Chondrocyte (in vitro differentiated cells): ENCODE measurements at regions not wholly inside any gene's neighbourhood (a gene's known extent, or its start where the extent isn't known, plus 50 kb on each side); places are given as distances from the start of the nearest gene placed in this dataset.

Experiments used
- DNase-seq: peaks from one replicate; pipeline ENCODE4 v3.0.0; 2021; ENCODE audit warnings: mixed read lengths, low spot score
- H3K27ac Mint-ChIP-seq: one replicate; pipeline ENCODE4 v1.8.0; 2021; ENCODE audit warnings: mild to moderate bottlenecking, moderate library complexity, mixed read lengths; ENCODE audit not compliant: unreplicated experiment
- H3K27me3 Mint-ChIP-seq: 2 replicates; pipeline ENCODE4 v1.8.0; 2021; ENCODE audit warnings: low read depth, mixed read lengths
- H3K36me3 Mint-ChIP-seq: 2 replicates; pipeline ENCODE4 v1.8.0; 2021; ENCODE audit warnings: low read depth, mixed read lengths
- H3K4me1 Mint-ChIP-seq: 2 replicates; pipeline ENCODE4 v1.8.0; 2021; ENCODE audit warnings: low read depth, mild to moderate bottlenecking, mixed read lengths
- H3K4me3 Mint-ChIP-seq: one replicate; pipeline ENCODE4 v1.8.0; 2021; ENCODE audit warnings: mild to moderate bottlenecking, moderate library complexity, mixed read lengths; ENCODE audit not compliant: unreplicated experiment
- H3K9me3 Mint-ChIP-seq: 2 replicates; pipeline ENCODE4 v1.8.0; 2021; ENCODE audit warnings: low read depth, mixed read lengths
- TF ChIP-seq, protein P1 (sequence below): fragments of 200-600 bp; sonication (generic); IDR thresholded peaks from 2 replicates; pipeline ENCODE4 v1.5.0; 2021; ENCODE audit warnings: antibody characterized with exemption, mild to moderate bottlenecking, moderate library complexity

DNA sequence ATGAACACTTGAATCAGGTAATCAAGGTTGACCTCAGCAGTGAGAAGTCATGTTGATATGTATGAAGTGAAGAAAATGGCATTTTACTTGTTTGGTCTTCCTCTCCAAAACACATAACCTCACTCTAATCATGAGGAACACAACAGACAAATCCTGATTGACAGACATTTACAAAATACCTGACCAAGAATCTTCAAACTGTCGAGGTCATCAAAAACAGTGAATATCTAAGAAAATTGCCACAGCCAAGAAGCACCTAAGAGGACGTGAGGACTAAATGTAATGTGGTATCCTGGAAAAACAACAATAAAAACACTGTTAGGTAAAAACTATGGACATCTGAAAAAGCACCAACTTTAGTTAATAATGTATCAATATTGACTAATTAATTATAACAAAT lies 129.5 kb upstream of the MAGEB18 start:
- Mint-ChIP-seq H3K27me3 (no peaks in the 10 kb centered on the region), H3K4me1 (no peaks in the 10 kb centered on the region), H3K36me3 (no peaks in the 10 kb centered on the region), H3K27ac (no peak overlapping the region), H3K9me3 (peaks cover 21% of the 10 kb centered on the region), H3K4me3 (no peak overlapping the region)
- TF ChIP-seq, protein P1, sequence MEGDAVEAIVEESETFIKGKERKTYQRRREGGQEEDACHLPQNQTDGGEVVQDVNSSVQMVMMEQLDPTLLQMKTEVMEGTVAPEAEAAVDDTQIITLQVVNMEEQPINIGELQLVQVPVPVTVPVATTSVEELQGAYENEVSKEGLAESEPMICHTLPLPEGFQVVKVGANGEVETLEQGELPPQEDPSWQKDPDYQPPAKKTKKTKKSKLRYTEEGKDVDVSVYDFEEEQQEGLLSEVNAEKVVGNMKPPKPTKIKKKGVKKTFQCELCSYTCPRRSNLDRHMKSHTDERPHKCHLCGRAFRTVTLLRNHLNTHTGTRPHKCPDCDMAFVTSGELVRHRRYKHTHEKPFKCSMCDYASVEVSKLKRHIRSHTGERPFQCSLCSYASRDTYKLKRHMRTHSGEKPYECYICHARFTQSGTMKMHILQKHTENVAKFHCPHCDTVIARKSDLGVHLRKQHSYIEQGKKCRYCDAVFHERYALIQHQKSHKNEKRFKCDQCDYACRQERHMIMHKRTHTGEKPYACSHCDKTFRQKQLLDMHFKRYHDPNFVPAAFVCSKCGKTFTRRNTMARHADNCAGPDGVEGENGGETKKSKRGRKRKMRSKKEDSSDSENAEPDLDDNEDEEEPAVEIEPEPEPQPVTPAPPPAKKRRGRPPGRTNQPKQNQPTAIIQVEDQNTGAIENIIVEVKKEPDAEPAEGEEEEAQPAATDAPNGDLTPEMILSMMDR, result no peak
- no peak for DNase-seq

DNA sequence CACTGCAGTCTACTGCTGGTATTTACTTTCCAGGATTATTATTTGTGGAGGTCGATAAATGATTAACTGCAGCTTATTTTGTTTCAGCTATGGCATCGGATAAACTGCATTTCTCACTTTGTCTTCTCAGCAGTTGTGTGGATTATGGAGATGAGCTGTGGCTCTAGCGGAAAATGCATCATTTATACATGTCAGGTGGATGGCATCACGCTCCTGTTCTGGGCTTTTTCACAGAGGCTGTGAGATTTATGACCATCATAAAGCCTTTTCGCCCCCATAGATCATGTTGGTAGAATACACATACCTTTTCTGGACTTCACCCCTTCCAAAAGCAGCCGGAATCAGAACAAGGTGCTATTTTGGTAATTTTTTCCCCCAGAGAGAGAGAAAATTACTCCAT lies 118.8 kb upstream of the MAGEB18 start:
- no peak for DNase-seq
- H3K27me3 Mint-ChIP-seq, result no peaks in the 10 kb centered on the region
- TF ChIP-seq, protein P1, result no peak
- no peak overlapping the region for H3K27ac Mint-ChIP-seq
- H3K4me3 Mint-ChIP-seq, result no peak overlapping the region
- H3K36me3 Mint-ChIP-seq, result no peaks in the 10 kb centered on the region
- H3K9me3 Mint-ChIP-seq, result peaks cover 3% of the 10 kb centered on the region
- H3K4me1 Mint-ChIP-seq, result no peaks in the 10 kb centered on the region

DNA sequence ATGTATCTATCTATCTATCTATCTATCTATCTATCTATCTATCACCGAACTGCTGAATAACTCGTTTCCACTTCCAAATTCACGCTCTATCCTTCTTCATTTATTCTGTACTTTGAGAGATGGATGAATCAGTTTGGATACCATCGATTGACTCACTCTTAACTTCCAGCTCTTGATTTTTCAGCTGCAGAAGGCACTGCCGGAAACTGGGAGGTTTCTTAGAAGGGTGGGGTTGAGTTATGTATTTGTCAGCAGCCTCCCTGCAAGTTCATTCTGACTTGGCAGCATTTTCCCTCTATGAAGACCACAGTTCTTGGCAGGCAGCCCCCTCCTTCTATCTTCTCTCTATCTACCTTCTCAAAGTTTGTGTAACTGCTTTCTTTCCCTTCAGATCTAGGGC lies 112.0 kb upstream of the MAGEB18 start:
- H3K9me3 Mint-ChIP-seq, result peaks cover 3% of the 10 kb centered on the region
- TF ChIP-seq, protein P1, result no peak
- no peak for DNase-seq

DNA sequence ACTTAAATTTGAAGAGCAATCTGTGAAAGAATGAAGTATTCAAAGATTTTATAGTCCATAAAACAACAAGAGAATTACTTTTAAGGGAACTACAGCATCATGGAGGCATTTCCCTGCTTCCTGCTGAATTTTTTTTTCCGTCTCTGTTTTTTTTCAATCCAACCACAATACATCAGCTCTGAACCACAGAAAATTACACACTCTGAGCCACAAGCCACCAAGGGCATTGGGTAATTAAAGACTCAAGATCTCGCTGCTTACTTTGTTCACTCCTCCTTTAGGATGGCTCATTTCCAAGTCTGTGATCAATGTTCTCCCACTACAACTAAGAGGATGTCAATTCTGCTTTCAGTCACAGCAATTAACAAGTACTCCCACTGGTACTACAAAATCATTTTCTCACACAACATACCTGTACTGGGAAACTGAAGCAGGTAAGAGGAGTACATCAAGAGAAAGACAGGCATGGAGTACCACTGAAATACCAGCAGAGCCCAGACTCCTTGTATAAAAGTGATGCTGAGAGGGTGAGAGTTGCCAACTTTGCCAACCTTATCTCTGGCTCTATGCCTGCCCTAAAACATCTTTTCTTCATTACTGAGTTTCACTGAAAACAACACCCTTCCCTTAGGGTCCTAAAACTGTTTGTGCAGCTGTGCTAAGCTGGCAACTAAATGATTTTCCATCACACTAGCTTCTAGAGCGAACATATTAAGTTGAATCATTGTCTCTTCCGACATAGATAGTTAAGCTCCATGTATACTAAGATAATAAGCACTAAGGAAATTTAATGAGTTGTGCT lies 105.8 kb upstream of the MAGEB18 start:
- peaks cover 18% of the 10 kb centered on the region for H3K4me1 Mint-ChIP-seq
- H3K27ac Mint-ChIP-seq, result no peak overlapping the region

More for the DNA sequence above, 112.0 kb upstream of the MAGEB18 start:
- Mint-ChIP-seq H3K36me3 (no peaks in the 10 kb centered on the region), H3K4me3 (no peak overlapping the region), H3K27ac (peak overlapping the region; percentile 28), H3K4me1 (peaks cover 2% of the 10 kb centered on the region), H3K27me3 (no peaks in the 10 kb centered on the region)

DNA sequence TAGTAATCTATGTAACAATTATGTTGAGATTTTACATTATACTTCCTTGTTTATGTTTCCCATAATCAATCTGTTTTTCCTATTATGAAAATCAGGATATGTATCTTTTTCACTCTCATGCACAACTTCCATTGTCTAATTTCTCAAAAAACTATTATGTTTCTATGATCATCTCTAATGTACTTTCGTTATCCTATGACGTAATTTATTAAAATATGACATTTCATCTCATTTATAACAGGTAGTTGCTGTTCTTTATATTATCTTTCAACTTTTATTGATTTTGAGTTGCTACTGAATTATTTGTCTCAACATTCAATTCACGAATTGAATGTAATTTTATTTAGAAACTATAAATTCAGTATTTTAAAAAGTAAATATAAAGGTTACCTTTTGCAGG lies 100.8 kb upstream of the MAGEB18 start:
- no peaks in the 10 kb centered on the region for H3K36me3 Mint-ChIP-seq
- H3K27ac Mint-ChIP-seq, result no peak overlapping the region
- no peaks in the 10 kb centered on the region for H3K27me3 Mint-ChIP-seq
- no peak overlapping the region for H3K4me3 Mint-ChIP-seq
- TF ChIP-seq, protein P1, result no peak
- H3K9me3 Mint-ChIP-seq, result no peaks in the 10 kb centered on the region
- H3K4me1 Mint-ChIP-seq, result peaks cover 10% of the 10 kb centered on the region
- DNase-seq, result no peak

More for the DNA sequence above, 105.8 kb upstream of the MAGEB18 start:
- TF ChIP-seq, protein P1, result no peak
- peaks cover 3% of the 10 kb centered on the region for H3K9me3 Mint-ChIP-seq
- no peaks in the 10 kb centered on the region for H3K27me3 Mint-ChIP-seq
- no peaks in the 10 kb centered on the region for H3K36me3 Mint-ChIP-seq
- H3K4me3 Mint-ChIP-seq, result no peak overlapping the region
- no peak for DNase-seq
